ENCODE measurements at regions not wholly inside any gene's neighbourhood (a gene's known extent, or its start where the extent isn't known, plus 50 kb on each side); places are given as distances from the start of the nearest gene placed in this dataset.

DNA sequence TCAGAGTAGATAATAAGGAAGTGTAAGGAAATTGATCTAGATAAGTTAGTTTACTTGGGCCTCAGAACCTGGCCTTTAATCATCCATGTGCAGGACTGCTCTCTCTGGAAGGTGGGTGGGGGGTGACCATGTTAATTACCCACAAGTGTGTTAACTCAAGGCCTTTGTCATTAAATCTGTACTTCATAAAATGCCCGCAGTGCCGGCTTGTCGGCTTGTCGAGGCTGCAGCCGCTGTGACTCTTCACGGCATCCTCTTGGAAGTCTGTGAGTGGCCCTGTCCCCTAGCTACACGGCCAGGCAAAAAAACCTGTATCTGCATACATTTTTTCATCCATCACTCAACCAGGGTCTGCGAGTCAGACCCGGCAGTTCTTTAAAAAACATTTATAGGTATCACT is 70.9 kb upstream of the ASCC3 start:
- Histone ChIP-seq H3K9me3 (ENCODE audit: control insufficient read depth, insufficient read depth, low read depth, low read length) (no peaks in the 10 kb centered on the region), H3K4me3 (ENCODE audit: low read depth, low read length) (no peak overlapping the region), H3K27ac (ENCODE audit: extremely low read depth, low read depth, low read length) (no peak overlapping the region), H3K4me1 (ENCODE audit: control insufficient read depth, insufficient read depth, low read length) (no peaks in the 10 kb centered on the region), H3K36me3 (ENCODE audit: control insufficient read depth in 2 of 2, insufficient read depth in 1 of 2, low read length in 2 of 2) (no peaks in the 10 kb centered on the region)
- POLR2A ChIA-PET = interaction anchor here (1.4 kb wide), 1 partner anchor 71 kb away, joined by 3 read pairs; the partner anchor contains the start of gene ASCC3
- TF ChIP-seq ZNF280D (tag by site-specific recombination; IDR thresholded peaks at IDR 0.05) (no peak), ZNF335 (tag by site-specific recombination; conservative IDR thresholded peaks at IDR 0.05) (no peak), ZNF23 (tag by site-specific recombination; IDR thresholded peaks at IDR 0.05; ENCODE audit: borderline replicate concordance) (no peak), ZNF560 (tag by site-specific recombination; IDR thresholded peaks at IDR 0.05; ENCODE audit: borderline replicate concordance) (no peak), ZEB2 (tag by site-specific recombination; IDR thresholded peaks at IDR 0.05) (no peak), GFI1B (tag by site-specific recombination; IDR thresholded peaks at IDR 0.05) (no peak), ATF2 (tag by site-specific recombination; IDR thresholded peaks at IDR 0.05; ENCODE audit: low read depth) (no peak)
- CTCF ChIA-PET = no interaction called here

- Histone ChIP-seq H3K4me3 (ENCODE audit: low read depth, low read length) (no peak overlapping the region), H3K27ac (ENCODE audit: extremely low read depth, low read depth, low read length) (no peak overlapping the region), H3K4me1 (ENCODE audit: control insufficient read depth, insufficient read depth, low read length) (no peaks in the 10 kb centered on the region), H3K9me3 (ENCODE audit: control insufficient read depth, insufficient read depth, low read depth, low read length) (no peaks in the 10 kb centered on the region), H3K36me3 (ENCODE audit: control insufficient read depth in 2 of 2, insufficient read depth in 1 of 2, low read length in 2 of 2) (no peaks in the 10 kb centered on the region)
- no peak for TF ChIP-seq ZNF48 (tag by site-specific recombination; IDR thresholded peaks at IDR 0.05)
- TF ChIP-seq, protein P1, sequence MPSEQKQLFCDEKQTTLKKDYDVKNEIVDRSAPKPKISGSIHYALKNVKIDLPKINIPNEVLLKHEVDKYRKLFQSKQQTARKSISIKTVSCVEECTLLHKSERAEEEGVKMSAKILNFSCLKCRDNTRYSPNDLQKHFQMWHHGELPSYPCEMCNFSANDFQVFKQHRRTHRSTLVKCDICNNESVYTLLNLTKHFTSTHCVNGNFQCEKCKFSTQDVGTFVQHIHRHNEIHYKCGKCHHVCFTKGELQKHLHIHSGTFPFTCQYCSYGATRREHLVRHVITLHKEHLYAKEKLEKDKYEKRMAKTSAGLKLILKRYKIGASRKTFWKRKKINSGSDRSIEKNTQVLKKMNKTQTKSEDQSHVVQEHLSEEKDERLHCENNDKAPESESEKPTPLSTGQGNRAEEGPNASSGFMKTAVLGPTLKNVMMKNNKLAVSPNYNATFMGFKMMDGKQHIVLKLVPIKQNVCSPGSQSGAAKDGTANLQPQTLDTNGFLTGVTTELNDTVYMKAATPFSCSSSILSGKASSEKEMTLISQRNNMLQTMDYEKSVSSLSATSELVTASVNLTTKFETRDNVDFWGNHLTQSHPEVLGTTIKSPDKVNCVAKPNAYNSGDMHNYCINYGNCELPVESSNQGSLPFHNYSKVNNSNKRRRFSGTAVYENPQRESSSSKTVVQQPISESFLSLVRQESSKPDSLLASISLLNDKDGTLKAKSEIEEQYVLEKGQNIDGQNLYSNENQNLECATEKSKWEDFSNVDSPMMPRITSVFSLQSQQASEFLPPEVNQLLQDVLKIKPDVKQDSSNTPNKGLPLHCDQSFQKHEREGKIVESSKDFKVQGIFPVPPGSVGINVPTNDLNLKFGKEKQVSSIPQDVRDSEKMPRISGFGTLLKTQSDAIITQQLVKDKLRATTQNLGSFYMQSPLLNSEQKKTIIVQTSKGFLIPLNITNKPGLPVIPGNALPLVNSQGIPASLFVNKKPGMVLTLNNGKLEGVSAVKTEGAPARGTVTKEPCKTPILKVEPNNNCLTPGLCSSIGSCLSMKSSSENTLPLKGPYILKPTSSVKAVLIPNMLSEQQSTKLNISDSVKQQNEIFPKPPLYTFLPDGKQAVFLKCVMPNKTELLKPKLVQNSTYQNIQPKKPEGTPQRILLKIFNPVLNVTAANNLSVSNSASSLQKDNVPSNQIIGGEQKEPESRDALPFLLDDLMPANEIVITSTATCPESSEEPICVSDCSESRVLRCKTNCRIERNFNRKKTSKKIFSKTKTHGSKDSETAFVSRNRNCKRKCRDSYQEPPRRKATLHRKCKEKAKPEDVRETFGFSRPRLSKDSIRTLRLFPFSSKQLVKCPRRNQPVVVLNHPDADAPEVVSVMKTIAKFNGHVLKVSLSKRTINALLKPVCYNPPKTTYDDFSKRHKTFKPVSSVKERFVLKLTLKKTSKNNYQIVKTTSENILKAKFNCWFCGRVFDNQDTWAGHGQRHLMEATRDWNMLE (tag by site-specific recombination; conservative IDR thresholded peaks at IDR 0.05; ENCODE audit: low read depth) = no peak
- no peak for TF ChIP-seq ZNF416 (tag by site-specific recombination; IDR thresholded peaks at IDR 0.05)
- ChIA-PET CTCF (interaction anchor here (0.6 to 0.7 kb wide), 3 partner anchors 24 to 1307 kb away, joined by 3 read pairs; no protein-coding TSS in a partner anchor), POLR2A (no interaction called here)
Observed at GRCh38 chr6:100959280-100959679, 78.2 kb upstream of the ASCC3 start.

DNA sequence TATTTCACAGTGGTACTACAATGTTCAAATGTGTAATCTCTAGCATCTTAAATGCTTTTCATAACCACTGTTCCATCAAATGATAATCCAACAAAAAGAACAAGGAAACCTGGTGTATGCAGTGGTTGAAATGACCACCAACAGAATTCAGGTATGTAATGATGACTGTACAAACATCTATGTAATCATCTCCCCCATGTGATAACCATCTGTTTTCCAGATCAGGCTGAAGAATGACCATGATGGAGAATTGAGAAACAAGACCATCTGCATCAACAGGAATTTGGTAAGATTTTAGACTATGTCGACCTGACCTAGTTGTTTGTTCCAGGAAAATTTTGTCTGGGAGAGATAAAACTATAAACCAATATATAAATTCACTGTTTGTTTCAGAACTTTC is 81.3 kb upstream of the ASCC3 start:
- Histone ChIP-seq H3K36me3 (ENCODE audit: control insufficient read depth in 2 of 2, insufficient read depth in 1 of 2, low read length in 2 of 2) (no peaks in the 10 kb centered on the region), H3K9me3 (ENCODE audit: control insufficient read depth, insufficient read depth, low read depth, low read length) (no peaks in the 10 kb centered on the region), H3K4me1 (ENCODE audit: control insufficient read depth, insufficient read depth, low read length) (no peaks in the 10 kb centered on the region), H3K27ac (ENCODE audit: extremely low read depth, low read depth, low read length) (no peak overlapping the region), H3K4me3 (ENCODE audit: low read depth, low read length) (no peak overlapping the region)
- ChIA-PET POLR2A (no interaction called here), CTCF (no interaction called here)
- TF ChIP-seq GLI4 (tag by site-specific recombination; IDR thresholded peaks at IDR 0.05) = no peak
- TF ChIP-seq ZNF549 (tag by site-specific recombination; IDR thresholded peaks at IDR 0.05) = no peak
- no peak for TF ChIP-seq ZNF302 (tag by site-specific recombination; IDR thresholded peaks at IDR 0.05; ENCODE audit: low read depth)
- TF ChIP-seq PBX3 (CRISPR knock-in tag; IDR thresholded peaks at IDR 0.05) = no peak
- TF ChIP-seq ZNF837 (tag by site-specific recombination; IDR thresholded peaks at IDR 0.05) = no peak
- TF ChIP-seq ZNF530 (tag by site-specific recombination; IDR thresholded peaks at IDR 0.05; ENCODE audit: low read depth) = no peak
